GM19372 (cell line): ENCODE measurements at regions not wholly inside any gene's neighbourhood (a gene's known extent, or its start where the extent isn't known, plus 50 kb on each side); places are given as distances from the start of the nearest gene placed in this dataset.
"Not testable (repeated sequence)": the region's sequence is repeated elsewhere in the genome, so short reads cannot be mapped to it uniquely, and the experiment has no call there.

ENCODE experiments used
- ATAC-seq: cut with Tn5 transposase; IDR thresholded peaks from one replicate; pipeline ENCODE4 v1.9.1; 2021; ENCODE audit warnings: mild to moderate bottlenecking, low read depth, moderate library complexity; ENCODE audit not compliant: unreplicated experiment

DNA sequence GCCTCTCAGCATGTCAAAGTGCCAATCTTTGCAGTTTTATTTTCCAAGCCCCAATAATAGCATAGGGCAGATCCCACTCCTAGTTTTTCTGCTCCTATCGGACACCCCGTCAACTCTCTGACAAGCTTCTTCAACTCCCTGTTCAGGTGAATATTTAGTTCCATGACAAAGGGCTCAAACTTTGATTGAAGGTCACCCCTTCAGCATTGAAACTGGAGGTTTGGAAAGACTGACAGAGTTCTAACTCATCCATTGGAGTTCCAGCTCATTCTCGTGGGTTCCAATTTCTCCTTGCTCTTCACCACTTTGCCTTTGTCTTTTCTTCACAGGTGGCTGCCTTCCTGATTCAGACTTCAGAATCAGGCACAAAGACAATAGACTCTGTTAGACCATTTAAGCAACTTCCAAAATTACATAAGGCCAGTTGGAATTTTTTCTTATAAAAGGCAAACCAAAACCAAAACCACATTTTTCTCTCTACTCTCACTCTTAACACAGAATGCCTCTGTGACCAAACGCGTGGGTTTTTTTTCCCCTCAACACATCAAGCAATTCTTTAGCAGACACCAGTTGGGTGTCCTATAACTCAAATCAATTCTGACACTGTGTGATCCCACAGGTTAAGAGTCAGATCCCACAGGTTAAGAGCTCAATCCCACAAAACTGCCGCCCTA is 169.3 kb upstream of the USP25 start:
- ATAC-seq, result no peak

DNA sequence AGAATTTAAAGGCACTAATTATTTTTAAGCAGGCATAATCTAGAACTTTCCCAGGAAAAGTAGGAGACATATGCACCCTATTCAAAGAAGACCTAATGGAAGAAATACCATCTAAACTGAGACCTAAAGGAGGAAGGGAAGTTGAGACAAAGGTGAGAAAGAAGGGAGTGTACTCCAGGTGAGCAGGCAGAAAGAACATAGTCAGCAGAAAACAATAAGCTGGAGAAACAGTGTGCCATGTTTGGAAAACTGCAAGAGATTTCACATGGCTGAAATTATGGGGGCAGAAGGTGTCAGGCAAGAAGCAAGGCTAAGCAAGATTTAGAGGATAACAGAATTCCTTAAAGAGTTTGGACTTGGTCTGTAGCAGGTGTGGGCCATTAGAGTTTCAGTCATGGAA is 167.0 kb upstream of the USP25 start:
- ATAC-seq, result no peak

DNA sequence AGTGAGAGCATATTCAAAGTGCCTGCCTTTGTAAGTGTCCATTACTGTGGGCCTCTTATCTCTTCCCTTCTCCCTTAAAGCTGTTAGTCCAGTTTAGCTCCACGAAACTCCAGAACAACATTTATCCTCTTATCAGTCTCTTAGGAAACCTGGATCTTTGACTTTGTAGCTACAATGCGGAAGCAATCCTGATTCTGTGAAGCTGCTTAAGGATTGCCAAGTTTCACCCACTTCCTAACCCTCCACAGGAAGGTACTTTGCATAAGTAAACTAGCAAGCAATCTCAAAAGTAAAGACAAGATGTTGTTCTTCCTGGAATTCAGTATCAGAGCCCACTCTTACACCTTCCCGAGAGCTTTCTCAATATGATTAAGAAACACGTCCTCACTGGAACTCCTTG is 164.9 kb upstream of the USP25 start:
- no peak for ATAC-seq

DNA sequence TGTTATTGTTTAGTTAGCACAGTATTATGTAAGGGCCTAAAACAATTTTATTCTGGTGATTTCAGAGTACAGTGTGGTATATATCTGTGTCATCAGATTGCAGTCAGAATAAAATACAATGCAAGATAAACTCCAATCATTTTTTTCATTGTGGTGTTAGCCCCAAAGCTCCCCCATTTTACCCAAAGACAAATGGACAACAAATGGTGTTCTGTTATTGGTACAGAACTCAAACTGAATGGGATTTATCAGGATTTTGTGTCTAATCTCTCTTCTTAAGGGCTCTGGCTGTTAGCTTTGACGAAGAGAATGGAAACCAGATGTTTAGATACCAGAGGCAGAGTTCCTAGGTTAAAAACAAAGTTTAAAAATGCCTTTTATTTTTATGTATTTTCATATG is 163.1 kb upstream of the USP25 start:
- ATAC-seq, result no peak

DNA sequence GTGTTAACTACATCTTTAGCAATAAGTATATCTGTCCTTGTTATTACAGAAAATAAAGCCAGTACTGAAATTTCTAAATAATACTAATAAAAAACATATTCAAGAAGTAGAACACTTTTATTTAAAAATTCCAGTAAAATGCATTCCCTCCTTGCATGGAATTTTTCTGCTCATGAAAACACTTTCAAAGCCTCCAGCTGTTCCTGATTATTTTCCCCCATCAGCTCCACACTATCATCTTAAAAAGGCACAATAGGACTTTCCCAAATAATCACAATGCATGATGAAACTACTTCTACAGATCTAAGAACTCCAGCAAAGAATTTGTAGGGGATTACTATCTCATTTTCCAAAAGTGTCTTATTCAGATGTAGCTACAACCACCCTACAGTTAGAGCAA is 162.6 kb upstream of the USP25 start:
- ATAC-seq, result no peak

DNA sequence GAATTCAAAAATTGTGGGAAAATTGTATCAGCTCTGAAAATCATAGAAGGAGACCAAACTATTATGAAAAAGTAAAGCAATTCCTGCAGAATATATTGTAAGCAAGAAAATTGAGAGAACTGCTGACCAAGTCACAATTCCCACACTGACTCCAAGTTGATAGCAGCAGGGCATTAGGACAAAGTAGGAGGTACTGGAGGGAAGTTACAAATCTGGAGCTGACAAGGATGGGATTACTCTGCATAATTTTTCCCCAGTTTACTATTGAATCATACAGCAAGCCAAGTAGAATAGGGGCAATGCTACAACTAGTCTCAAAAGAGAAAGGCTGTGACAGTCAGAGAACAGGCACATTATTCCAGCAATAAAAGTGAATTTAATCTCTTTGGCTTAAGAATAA is 161.3 kb upstream of the USP25 start:
- ATAC-seq, result no peak

DNA sequence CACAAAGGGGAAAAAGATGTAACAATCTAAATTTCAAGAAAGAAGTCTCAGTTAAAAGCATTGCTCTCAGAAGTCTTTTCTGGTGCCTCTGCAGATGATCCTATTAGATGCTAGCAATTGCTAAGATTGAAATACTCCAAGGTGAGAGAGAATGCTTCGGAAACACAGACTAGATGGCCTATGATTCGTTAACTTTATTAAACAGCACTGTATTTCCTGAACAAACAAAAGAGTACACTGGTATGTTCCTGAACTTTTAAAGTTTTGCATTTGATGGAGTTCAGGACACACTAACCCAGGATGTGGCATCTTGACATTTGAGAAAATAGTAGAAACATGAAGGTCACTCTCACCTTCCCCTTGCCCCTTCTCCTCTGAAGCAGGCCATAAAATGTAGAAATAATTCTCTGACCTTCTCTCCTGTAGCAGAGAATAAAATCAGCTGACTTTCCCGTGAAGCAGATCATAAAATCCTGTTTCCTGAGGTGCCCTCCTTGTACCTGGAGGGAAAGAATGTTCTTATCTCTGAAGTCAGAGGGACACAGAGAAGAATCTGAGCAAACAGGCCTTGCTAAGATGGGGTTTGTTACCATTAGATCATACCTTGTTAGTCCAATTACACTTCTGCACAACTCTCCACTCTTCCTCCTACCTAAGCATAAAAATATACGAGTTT is 142.9 kb upstream of the USP25 start:
- ATAC-seq, result no peak

DNA sequence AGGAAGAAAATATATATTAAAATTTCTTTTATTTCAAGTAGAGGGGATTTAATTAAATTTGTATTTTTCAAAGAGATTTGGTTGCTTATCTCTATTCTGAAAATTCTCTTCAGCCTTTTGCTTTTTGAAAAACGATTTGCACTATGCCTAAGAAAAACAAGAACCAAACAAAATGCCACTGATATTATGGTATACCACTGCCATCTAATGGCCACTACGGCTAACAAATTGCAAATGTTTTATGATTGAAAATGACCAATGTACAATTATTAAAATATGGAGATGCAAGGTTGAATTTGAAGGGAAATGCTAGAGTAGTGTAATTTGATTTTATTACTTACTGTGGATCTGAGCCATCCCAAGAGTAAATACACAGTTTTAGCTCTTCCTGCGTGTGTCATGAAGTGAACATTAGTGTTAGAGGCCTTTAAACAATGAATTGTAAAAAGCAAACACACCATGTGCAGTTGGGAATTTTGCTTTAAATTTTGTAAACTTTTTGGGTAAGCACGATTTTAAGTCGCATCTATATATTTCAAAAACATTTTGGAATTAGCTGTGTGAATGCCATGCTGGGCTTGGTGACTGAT is 137.4 kb upstream of the USP25 start:
- no peak for ATAC-seq

DNA sequence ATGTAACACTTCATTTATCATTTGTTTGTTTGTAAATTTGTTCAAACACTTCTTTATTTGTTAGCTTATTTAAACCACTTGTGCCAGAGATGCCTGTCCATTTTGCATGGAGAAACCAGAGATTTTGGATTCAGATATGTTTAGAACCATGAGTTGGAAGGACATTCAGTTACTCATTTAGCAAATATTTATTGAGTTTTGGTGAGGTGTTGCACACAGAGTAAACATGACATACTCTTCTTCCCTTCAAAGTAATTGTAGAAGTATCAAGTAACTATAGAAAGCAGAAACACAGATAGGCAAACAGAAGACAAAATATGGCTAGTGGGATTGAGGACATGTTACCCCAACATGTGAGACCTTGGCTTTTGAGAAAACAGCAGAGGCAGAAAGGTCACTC is 136.8 kb upstream of the USP25 start:
- ATAC-seq, result no peak

DNA sequence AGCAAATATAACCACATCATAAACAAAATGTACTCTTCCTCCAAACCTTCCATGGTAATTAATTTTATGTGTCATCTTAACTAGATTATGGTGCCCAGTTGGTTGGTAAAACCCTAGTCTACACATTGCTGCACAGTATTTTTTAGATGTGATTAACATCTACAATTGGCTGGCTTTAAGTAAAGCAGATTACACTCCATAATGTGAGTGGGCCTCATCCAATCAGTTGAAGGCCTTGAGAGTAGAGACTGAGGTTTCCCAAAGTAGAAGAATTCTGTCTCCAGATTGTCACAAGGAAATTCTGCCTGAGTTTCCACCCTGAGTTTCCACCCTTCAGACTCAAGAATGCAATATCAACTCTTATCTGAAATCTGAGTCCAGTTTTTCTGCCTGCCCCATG is 128.4 kb upstream of the USP25 start:
- ATAC-seq, result no peak

DNA sequence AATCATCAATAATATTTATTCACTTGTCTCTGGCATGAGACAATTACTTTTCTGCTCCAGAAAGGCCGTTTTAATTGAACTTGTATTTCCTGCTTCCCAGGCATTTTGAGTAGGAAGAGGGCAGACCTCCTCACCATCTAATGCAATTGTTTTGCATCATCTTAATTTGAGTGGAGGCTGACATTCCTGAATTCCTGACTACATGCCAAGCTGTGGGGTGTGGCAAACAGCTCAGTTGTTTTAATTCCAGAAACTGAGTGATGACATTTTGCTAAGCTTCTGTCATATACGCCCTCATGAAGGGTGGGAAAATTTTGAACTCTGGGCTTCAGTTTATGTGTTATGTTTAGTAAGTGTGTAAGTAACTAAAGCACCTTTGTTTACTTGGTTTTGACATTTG is 125.4 kb upstream of the USP25 start:
- ATAC-seq, result no peak

DNA sequence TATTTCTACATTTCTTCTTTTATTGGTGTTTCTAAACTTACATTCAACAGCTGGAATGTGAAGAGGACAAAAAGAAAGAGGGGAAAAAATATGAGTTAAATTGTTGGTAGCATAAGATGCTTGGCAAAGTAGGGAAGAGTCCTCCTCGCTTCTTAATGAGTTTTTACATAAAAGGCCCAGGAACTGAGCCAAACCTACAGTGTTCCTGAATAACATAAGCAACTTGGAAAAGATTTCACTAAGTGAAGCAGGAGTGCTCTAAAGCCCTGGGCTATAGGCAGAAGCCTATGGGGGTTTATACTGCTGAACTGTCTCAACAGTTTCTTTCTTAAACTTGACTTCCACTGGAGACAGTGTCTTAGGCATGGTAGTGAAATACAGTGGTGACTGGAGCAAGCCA is 115.0 kb upstream of the USP25 start:
- ATAC-seq, result no peak

DNA sequence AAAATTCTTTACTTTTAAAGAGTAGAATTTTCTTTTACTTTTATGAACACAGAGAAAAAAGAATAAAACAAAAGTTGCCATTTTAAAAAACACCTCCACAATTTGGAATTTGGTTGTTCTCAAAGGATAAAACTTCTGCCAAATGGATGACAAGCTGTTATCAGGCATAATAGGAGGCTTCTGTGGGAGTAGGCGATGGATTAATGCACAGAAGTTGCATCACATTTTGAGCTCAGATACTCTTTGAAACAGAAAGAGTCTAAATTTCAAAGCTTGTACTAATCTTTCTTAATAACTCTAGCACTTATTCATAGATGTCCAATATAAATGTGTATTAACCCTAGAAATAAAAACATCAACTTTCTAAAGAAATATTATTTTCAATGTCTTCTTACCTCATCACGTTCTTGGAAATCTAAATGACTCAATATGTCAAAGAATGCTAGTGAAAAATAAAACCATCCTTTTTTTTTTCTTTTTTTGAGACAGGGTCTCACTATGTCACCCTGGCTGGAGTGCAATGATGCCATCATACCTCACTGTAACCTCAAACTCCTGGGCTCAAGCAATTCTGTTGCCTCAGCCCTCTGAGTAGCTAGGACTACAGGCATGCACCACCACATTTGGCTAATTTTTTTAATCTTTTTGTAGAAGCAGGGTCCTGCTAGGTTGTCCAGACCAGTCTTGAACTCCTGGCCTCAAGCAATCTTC is 112.8 kb upstream of the USP25 start:
- ATAC-seq, result no peak

DNA sequence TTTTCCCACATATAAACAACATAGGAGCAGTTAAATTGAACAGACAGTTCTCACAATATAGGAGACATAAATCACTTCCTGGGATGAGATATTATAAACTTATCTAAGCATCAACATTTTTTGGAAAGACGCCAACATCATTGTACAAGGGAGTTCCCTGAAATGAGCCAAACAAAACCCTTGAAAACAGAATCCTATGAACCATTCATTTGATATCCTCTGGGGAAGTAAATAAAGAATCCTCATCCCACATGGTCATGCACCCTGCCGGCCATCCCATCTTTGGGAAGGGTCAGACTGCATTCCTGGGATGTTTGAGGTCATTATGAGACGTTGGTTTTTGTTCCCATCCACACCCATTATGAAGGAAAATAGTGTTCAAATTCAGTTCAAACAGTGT is 111.8 kb upstream of the USP25 start:
- no peak for ATAC-seq

DNA sequence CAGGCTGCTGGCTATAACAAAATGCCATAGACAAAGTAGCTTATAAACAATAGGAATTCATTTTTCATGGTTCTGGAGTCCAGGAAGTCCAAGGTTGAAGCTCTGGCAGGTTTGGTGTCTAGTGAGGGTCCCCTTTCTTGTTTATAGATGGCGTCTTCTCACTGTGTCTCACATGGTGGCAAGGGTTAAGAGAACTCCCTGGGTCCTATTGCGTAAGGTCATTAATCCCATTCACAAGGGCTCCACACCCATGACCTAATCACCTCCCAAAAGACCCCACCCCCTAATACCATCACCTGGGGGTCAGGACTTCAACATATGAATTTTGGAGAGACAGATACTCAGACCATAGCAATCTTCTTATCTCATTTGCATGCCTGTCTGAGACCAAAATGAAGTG is 108.9 kb upstream of the USP25 start:
- ATAC-seq, result no peak

DNA sequence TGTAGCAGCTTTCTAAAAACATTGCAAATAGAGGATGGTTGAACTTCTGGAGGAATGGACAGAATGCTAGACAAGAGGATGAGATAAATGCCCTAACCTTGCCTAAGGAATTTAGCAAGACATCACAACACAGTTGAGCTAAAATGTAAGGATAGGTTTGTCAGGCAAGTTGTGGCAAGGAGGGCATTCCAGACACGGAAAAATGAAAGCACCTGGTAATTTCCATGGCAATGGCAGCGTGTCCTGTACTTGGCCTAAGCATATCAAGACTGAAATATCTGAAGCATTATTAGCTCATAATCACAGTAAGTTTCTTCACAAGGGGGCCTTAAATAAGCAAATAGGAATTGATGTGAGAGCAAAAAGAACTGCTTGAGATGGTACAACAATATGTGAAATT is 105.1 kb upstream of the USP25 start:
- ATAC-seq, result no peak

DNA sequence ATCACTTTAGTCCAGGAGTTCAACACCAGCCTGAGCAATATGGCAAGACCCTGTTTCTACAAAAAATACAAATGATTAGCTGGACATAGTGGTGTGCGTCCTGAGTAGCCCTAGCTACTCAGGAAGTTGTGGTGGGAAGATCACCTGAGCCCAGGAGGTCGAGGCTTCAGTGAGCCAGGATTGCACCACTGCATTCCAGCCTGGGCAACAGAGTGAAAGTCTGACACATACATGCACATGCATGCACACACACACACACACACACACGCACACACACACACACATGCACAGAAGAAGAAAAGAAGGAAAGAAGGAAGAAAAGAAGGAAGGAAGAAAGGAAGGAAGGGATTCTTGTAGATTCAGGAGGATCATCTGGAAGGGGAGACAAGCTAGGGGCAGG is 104.4 kb upstream of the USP25 start:
- ATAC-seq, result no peak

DNA sequence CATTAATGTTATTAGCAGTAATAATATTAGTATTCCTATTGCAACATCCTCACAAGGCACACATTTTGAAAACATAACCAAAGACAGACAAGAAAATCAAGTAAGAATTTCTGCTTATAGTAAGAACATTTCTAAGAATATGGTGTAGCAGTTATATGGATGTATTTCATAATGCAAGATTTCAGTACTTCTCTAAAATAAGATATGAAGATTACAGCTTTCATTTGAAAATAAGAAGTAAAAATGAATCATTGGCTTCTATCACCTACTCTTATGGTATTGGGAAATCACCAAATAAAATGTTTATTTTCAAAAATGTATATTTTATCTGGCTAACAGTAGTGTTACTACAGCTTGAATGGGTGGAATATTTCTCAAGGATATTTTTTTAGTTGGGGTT is 103.8 kb upstream of the USP25 start:
- ATAC-seq, result no peak

DNA sequence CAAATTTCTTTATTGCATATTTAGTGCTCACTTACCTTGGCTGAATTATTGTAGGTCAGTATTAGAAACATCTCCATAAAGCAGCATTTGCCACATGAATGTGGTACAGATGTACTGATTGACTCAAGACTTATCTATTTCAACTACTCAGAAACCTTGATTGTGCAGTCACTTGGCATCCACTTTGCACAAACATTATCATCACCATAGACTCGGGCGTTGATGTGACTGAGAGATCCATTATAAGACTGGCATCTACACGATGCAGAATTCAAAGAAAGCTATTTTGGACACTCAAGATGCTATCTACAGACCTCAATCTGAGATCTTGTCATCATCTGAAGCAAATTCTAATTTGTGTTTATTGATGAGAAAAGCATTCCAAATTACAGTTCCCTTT is 102.8 kb upstream of the USP25 start:
- no peak for ATAC-seq

DNA sequence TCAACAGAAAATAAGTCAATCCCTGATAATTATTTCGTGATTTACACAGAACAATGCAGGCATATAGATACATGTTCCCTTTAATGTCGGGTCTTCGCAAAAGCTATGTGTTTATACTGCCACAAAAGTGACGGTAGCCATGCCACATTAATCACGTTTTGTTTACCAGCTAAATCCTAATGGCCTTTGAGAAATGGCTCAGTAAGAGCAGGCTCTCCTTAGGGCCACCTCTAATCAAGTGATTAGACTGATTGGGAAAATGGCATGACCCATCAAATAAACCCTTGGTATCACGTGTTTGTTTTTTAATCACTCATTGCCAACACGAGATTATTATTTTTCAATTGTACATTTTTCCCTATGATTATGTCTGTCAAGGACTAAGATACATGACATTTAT is 102.0 kb upstream of the USP25 start:
- no peak for ATAC-seq

DNA sequence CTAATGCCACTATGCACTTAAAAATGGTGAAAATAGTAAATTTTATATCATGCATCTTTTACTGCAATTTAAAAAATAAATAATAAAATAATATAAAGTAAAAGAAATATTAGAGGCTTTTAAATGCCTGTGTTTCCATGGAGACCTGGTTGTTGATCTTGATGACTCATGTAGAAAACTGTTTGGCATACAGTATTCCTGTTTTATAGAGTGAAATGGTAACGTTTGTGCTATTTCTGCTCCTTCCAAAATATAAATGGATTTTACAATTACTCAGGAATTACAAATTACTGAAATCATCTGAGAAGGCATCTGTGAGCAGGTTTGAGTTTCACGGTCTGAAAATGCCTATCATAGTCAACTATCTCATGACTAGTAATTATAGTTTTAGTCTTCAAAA is 98.4 kb upstream of the USP25 start:
- ATAC-seq, result no peak

DNA sequence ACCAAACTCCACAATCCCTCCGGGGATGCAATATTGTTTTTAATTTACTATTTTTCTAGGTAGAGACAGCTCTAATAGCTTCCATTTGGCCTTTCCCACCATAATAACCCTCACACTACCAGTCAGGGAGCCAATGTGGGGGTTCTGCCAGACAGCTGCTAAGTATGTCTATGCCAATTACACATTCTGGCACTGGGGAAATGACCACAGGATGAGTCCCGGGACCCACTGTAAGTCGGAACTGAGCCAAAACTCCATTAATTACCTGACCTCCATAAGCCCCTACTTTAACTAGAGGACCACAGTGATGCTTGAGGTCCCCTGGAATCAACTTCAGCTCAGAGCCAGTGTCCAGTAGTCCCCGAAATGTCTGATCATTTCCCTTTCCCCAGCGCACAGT is 95.2 kb upstream of the USP25 start:
- not testable (repeated sequence) for ATAC-seq
